IPS DF 6.9 (cell line): ENCODE measurements at regions not wholly inside any gene's neighbourhood (a gene's known extent, or its start where the extent isn't known, plus 50 kb on each side); places are given as distances from the start of the nearest gene placed in this dataset.
"Not testable (repeated sequence)": the region's sequence is repeated elsewhere in the genome, so short reads cannot be mapped to it uniquely, and the experiment has no call there.

Experiments used
- DNase-seq: peaks from one replicate; pipeline ENCODE4 v3.0.0-alpha.2; 2013; ENCODE audit warnings: low read depth, low spot score
- H3K27ac ChIP-seq: one replicate; pipeline ENCODE4 v1.5.1; 2013; ENCODE audit warnings: low read length, control low read depth
- H3K27me3 ChIP-seq: 2 replicates; pipeline ENCODE4 v1.6.1; 2013; ENCODE audit warnings: mild to moderate bottlenecking, low read length; ENCODE audit not compliant: control insufficient read depth, insufficient read depth
- H3K36me3 ChIP-seq: 2 replicates; pipeline ENCODE4 v1.6.1; 2013; ENCODE audit warnings: low read length; ENCODE audit not compliant: control insufficient read depth, insufficient read depth
- H3K4me1 ChIP-seq: 2 replicates; pipeline ENCODE4 v1.6.1; 2013; ENCODE audit warnings: low read length; ENCODE audit not compliant: control insufficient read depth, insufficient read depth
- H3K4me3 ChIP-seq: 2 replicates; pipeline ENCODE4 v1.5.1; 2013; ENCODE audit warnings: mild to moderate bottlenecking, low read length
- H3K9me3 ChIP-seq: 2 replicates; pipeline ENCODE4 v1.6.1; 2013; ENCODE audit warnings: low read length, inconsistent platforms; ENCODE audit not compliant: control insufficient read depth, insufficient read depth
- WGBS: extraction: QIAGEN DNeasy Blood & Tissue Kit; methylation state at CpG from one replicate; pipeline ENCODE4 v1.1.7; 2013; ENCODE audit warnings: mixed read lengths, missing lambda C conversion rate; ENCODE audit not compliant: insufficient read length, insufficient coverage; 5-methylcytosine and 5-hydroxymethylcytosine counted together

- WGBS, result no CpG with 5 or more reads among the region's 1 CpG
- DNase-seq, result no peak
- Histone ChIP-seq H3K27ac (no peak overlapping the region), H3K9me3 (no peaks in the 10 kb centered on the region), H3K4me1 (no peaks in the 10 kb centered on the region), H3K4me3 (no peak overlapping the region), H3K27me3 (no peaks in the 10 kb centered on the region), H3K36me3 (no peaks in the 10 kb centered on the region)
These were observed 871.4 kb upstream of the C9orf72 start for GRCh38 chr9:28444637-28445036.

- Histone ChIP-seq H3K9me3 (no peaks in the 10 kb centered on the region), H3K27ac (no peak overlapping the region), H3K27me3 (no peaks in the 10 kb centered on the region), H3K36me3 (no peaks in the 10 kb centered on the region), H3K4me3 (no peak overlapping the region), H3K4me1 (no peaks in the 10 kb centered on the region)
- WGBS, result no CpG with 5 or more reads among the region's 1 CpG
- no peak for DNase-seq
These were observed 871.9 kb upstream of the C9orf72 start for GRCh38 chr9:28445211-28445610.

GRCh38 chr9:28453918-28454317 is 880.6 kb upstream of the C9orf72 start:
- Histone ChIP-seq H3K27me3 (no peaks in the 10 kb centered on the region), H3K27ac (no peak overlapping the region), H3K36me3 (no peaks in the 10 kb centered on the region), H3K4me1 (no peaks in the 10 kb centered on the region), H3K4me3 (no peak overlapping the region), H3K9me3 (no peaks in the 10 kb centered on the region)
- WGBS, result no CpG with 5 or more reads among the region's 2 CpGs
- no peak for DNase-seq

GRCh38 chr9:28456861-28457260 is 883.6 kb upstream of the C9orf72 start:
- H3K4me3 ChIP-seq, result no peak overlapping the region
- H3K4me1 ChIP-seq, result no peaks in the 10 kb centered on the region
- H3K36me3 ChIP-seq, result no peaks in the 10 kb centered on the region
- no peaks in the 10 kb centered on the region for H3K27me3 ChIP-seq
- H3K27ac ChIP-seq, result no peak overlapping the region
- no peak for DNase-seq
- H3K9me3 ChIP-seq, result no peaks in the 10 kb centered on the region

- WGBS, result no CpG with 5 or more reads among the region's 8 CpGs
- Histone ChIP-seq H3K27ac (no peak overlapping the region), H3K4me3 (no peak overlapping the region), H3K9me3 (no peaks in the 10 kb centered on the region), H3K36me3 (no peaks in the 10 kb centered on the region), H3K4me1 (no peaks in the 10 kb centered on the region), H3K27me3 (no peaks in the 10 kb centered on the region)
- DNase-seq, result no peak
These were observed 891.4 kb upstream of the C9orf72 start for GRCh38 chr9:28464481-28465216.

- DNase-seq, result no peak
- H3K4me1 ChIP-seq, result no peaks in the 10 kb centered on the region
- no peaks in the 10 kb centered on the region for H3K36me3 ChIP-seq
- WGBS, result no CpG with 5 or more reads among the region's 2 CpGs
- no peaks in the 10 kb centered on the region for H3K27me3 ChIP-seq
- H3K27ac ChIP-seq, result no peak overlapping the region
- no peaks in the 10 kb centered on the region for H3K9me3 ChIP-seq
- no peak overlapping the region for H3K4me3 ChIP-seq
These were observed 898.0 kb upstream of the C9orf72 start for GRCh38 chr9:28471261-28471660.

GRCh38 chr9:28487561-28487960 is 914.3 kb upstream of the C9orf72 start:
- WGBS, result no CpG with 5 or more reads among the region's 1 CpG
- DNase-seq, result no peak
- Histone ChIP-seq H3K36me3 (no peaks in the 10 kb centered on the region), H3K4me3 (no peak overlapping the region), H3K27ac (no peak overlapping the region), H3K4me1 (no peaks in the 10 kb centered on the region), H3K27me3 (no peaks in the 10 kb centered on the region), H3K9me3 (no peaks in the 10 kb centered on the region)

- no peaks in the 10 kb centered on the region for H3K4me1 ChIP-seq
These were observed 917.8 kb upstream of the C9orf72 start for GRCh38 chr9:28491121-28491520.

GRCh38 chr9:28498168-28498567 is 924.9 kb upstream of the C9orf72 start:
- H3K27me3 ChIP-seq, H3K36me3 ChIP-seq, H3K9me3 ChIP-seq, DNase-seq, H3K27ac ChIP-seq, H3K4me3 ChIP-seq, H3K4me1 ChIP-seq: not testable (repeated sequence)
- WGBS, result no CpG with 5 or more reads among the region's 10 CpGs

More at GRCh38 chr9:28491121-28491520, 917.8 kb upstream of the C9orf72 start:
- H3K27me3 ChIP-seq, result no peaks in the 10 kb centered on the region
- H3K36me3 ChIP-seq, result no peaks in the 10 kb centered on the region
- H3K4me3 ChIP-seq, result no peak overlapping the region
- no peak overlapping the region for H3K27ac ChIP-seq
- no peak for DNase-seq
- no peaks in the 10 kb centered on the region for H3K9me3 ChIP-seq

- Histone ChIP-seq H3K9me3 (no peaks in the 10 kb centered on the region; the same call in 1 of the 2 replicates), H3K27me3 (no peaks in the 10 kb centered on the region), H3K27ac (no peak overlapping the region), H3K4me3 (no peak overlapping the region), H3K4me1 (no peaks in the 10 kb centered on the region), H3K36me3 (no peaks in the 10 kb centered on the region)
- DNase-seq, result no peak
- WGBS, result 100% methylated on average over 1 of the region's 3 CpGs
These were observed 928.9 kb upstream of the C9orf72 start for GRCh38 chr9:28502189-28502588.

GRCh38 chr9:28502741-28503140 is 929.5 kb upstream of the C9orf72 start:
- H3K9me3 ChIP-seq, result no peaks in the 10 kb centered on the region; the same call in 1 of the 2 replicates
- DNase-seq, result no peak
- no peak overlapping the region for H3K27ac ChIP-seq
- no peaks in the 10 kb centered on the region for H3K27me3 ChIP-seq
- no peaks in the 10 kb centered on the region for H3K36me3 ChIP-seq
- H3K4me1 ChIP-seq, result no peaks in the 10 kb centered on the region
- WGBS, result no CpG with 5 or more reads among the region's 2 CpGs
- no peak overlapping the region for H3K4me3 ChIP-seq
